H1 (cell line): ENCODE measurements at regions not wholly inside any gene's neighbourhood (a gene's known extent, or its start where the extent isn't known, plus 50 kb on each side); places are given as distances from the start of the nearest gene placed in this dataset.

Experiments used
- CBX5 ChIP-seq: fragments of 300-800, 300-1000 bp; sonication (generic); IDR thresholded peaks from 2 replicates; pipeline ENCODE4 v1.7.1; 2016; ENCODE audit warnings: antibody characterized with exemption, low read length, low read depth
- EP300 ChIP-seq, 2 experiments: IDR thresholded peaks; 1 replicate in 1 of 2; 2 replicates in 1 of 2; pipeline ENCODE4 v1.6.1; 2011 to 2012; ENCODE audit warnings: low read depth in 2 of 2, low read length in 2 of 2, mild to moderate bottlenecking in 2 of 2, borderline replicate concordance in 1 of 2, inconsistent platforms in 1 of 2, moderate library complexity in 1 of 2
- GTF2F1 ChIP-seq: IDR thresholded peaks from 2 replicates; pipeline ENCODE4 v1.6.1; 2012; ENCODE audit warnings: low read depth, low read length, improper control_type of control experiment, borderline replicate concordance
- JUN ChIP-seq: IDR thresholded peaks from 2 replicates; pipeline ENCODE4 v1.6.1; 2011; ENCODE audit warnings: low read depth, mild to moderate bottlenecking, improper control_type of control experiment, low read length
- KDM5A ChIP-seq: fragments of 200-600 bp; IDR thresholded peaks from 2 replicates; pipeline ENCODE4 v1.7.1; 2012; ENCODE audit warnings: mild to moderate bottlenecking, low read length, inconsistent platforms, mixed read lengths
- POU5F1 ChIP-seq: IDR thresholded peaks from 2 replicates; pipeline ENCODE4 v1.6.1; 2011; ENCODE audit warnings: low read depth, mild to moderate bottlenecking, low read length, moderate library complexity
- TAF1 ChIP-seq: IDR thresholded peaks from 2 replicates; pipeline ENCODE4 v1.6.1; 2011; ENCODE audit warnings: mild to moderate bottlenecking, low read depth, low read length
- TF ChIP-seq, protein P1 (sequence below): fragments of 300-600 bp; sonication (generic); IDR thresholded peaks from 2 replicates; pipeline ENCODE4 v1.7.1; 2012; ENCODE audit warnings: low read length, moderate library complexity, mild to moderate bottlenecking, inconsistent platforms; ENCODE audit not compliant: insufficient replicate concordance
- TF ChIP-seq, protein P2 (sequence below): IDR thresholded peaks from 2 replicates; pipeline ENCODE4 v1.6.1; 2012; ENCODE audit warnings: low read length, inconsistent platforms
- TF ChIP-seq, protein P3 (sequence below): IDR thresholded peaks from 2 replicates; pipeline ENCODE4 v1.6.1; 2012; ENCODE audit warnings: inconsistent platforms

DNA sequence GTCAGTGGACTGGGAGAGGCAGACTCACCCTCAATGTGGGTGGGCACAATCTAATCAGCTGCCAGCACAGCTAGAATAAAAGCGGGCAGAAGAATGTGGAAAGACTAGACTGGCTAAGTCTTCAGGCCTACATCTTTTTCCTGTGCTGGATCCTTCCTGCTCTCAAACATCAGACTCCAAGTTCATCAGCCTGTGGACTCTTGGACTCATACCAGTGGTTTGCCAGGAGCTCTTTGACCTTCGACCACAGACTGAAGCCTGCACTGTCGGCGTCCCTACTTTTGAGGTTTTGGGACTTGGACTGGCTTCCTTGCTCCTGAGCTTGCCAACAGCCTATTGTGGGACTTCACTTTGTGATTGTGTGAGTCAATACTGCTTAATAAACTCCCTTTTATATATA lies 68.0 kb downstream of the CNTN3 start (continued):
- TF ChIP-seq, protein P1, sequence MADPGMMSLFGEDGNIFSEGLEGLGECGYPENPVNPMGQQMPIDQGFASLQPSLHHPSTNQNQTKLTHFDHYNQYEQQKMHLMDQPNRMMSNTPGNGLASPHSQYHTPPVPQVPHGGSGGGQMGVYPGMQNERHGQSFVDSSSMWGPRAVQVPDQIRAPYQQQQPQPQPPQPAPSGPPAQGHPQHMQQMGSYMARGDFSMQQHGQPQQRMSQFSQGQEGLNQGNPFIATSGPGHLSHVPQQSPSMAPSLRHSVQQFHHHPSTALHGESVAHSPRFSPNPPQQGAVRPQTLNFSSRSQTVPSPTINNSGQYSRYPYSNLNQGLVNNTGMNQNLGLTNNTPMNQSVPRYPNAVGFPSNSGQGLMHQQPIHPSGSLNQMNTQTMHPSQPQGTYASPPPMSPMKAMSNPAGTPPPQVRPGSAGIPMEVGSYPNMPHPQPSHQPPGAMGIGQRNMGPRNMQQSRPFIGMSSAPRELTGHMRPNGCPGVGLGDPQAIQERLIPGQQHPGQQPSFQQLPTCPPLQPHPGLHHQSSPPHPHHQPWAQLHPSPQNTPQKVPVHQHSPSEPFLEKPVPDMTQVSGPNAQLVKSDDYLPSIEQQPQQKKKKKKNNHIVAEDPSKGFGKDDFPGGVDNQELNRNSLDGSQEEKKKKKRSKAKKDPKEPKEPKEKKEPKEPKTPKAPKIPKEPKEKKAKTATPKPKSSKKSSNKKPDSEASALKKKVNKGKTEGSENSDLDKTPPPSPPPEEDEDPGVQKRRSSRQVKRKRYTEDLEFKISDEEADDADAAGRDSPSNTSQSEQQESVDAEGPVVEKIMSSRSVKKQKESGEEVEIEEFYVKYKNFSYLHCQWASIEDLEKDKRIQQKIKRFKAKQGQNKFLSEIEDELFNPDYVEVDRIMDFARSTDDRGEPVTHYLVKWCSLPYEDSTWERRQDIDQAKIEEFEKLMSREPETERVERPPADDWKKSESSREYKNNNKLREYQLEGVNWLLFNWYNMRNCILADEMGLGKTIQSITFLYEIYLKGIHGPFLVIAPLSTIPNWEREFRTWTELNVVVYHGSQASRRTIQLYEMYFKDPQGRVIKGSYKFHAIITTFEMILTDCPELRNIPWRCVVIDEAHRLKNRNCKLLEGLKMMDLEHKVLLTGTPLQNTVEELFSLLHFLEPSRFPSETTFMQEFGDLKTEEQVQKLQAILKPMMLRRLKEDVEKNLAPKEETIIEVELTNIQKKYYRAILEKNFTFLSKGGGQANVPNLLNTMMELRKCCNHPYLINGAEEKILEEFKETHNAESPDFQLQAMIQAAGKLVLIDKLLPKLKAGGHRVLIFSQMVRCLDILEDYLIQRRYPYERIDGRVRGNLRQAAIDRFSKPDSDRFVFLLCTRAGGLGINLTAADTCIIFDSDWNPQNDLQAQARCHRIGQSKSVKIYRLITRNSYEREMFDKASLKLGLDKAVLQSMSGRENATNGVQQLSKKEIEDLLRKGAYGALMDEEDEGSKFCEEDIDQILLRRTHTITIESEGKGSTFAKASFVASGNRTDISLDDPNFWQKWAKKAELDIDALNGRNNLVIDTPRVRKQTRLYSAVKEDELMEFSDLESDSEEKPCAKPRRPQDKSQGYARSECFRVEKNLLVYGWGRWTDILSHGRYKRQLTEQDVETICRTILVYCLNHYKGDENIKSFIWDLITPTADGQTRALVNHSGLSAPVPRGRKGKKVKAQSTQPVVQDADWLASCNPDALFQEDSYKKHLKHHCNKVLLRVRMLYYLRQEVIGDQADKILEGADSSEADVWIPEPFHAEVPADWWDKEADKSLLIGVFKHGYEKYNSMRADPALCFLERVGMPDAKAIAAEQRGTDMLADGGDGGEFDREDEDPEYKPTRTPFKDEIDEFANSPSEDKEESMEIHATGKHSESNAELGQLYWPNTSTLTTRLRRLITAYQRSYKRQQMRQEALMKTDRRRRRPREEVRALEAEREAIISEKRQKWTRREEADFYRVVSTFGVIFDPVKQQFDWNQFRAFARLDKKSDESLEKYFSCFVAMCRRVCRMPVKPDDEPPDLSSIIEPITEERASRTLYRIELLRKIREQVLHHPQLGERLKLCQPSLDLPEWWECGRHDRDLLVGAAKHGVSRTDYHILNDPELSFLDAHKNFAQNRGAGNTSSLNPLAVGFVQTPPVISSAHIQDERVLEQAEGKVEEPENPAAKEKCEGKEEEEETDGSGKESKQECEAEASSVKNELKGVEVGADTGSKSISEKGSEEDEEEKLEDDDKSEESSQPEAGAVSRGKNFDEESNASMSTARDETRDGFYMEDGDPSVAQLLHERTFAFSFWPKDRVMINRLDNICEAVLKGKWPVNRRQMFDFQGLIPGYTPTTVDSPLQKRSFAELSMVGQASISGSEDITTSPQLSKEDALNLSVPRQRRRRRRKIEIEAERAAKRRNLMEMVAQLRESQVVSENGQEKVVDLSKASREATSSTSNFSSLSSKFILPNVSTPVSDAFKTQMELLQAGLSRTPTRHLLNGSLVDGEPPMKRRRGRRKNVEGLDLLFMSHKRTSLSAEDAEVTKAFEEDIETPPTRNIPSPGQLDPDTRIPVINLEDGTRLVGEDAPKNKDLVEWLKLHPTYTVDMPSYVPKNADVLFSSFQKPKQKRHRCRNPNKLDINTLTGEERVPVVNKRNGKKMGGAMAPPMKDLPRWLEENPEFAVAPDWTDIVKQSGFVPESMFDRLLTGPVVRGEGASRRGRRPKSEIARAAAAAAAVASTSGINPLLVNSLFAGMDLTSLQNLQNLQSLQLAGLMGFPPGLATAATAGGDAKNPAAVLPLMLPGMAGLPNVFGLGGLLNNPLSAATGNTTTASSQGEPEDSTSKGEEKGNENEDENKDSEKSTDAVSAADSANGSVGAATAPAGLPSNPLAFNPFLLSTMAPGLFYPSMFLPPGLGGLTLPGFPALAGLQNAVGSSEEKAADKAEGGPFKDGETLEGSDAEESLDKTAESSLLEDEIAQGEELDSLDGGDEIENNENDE = no peak
- no peak for TF ChIP-seq JUN
- TF ChIP-seq GTF2F1 = no peak
- TF ChIP-seq, protein P2, sequence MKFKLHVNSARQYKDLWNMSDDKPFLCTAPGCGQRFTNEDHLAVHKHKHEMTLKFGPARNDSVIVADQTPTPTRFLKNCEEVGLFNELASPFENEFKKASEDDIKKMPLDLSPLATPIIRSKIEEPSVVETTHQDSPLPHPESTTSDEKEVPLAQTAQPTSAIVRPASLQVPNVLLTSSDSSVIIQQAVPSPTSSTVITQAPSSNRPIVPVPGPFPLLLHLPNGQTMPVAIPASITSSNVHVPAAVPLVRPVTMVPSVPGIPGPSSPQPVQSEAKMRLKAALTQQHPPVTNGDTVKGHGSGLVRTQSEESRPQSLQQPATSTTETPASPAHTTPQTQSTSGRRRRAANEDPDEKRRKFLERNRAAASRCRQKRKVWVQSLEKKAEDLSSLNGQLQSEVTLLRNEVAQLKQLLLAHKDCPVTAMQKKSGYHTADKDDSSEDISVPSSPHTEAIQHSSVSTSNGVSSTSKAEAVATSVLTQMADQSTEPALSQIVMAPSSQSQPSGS = no peak
- TF ChIP-seq CBX5 = no peak
- TF ChIP-seq KDM5A = no peak
- TF ChIP-seq, protein P3, sequence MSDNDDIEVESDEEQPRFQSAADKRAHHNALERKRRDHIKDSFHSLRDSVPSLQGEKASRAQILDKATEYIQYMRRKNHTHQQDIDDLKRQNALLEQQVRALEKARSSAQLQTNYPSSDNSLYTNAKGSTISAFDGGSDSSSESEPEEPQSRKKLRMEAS = no peak
- no peak for TF ChIP-seq EP300 (IDR thresholded peaks at IDR 0.05; ENCODE audit: borderline replicate concordance in 1 of 2, low read depth in 2 of 2, low read length in 2 of 2)
- TF ChIP-seq POU5F1 = no peak
- TF ChIP-seq TAF1 = no peak
